Smooth muscle cell (in vitro differentiated cells): ENCODE measurements at regions not wholly inside any gene's neighbourhood (a gene's known extent, or its start where the extent isn't known, plus 50 kb on each side); places are given as distances from the start of the nearest gene placed in this dataset.
"Not testable (repeated sequence)": the region's sequence is repeated elsewhere in the genome, so short reads cannot be mapped to it uniquely, and the experiment has no call there.

Experiments
- DNase-seq: peaks from one replicate; lab custom pipeline; 2025; ENCODE audit not compliant: unreplicated experiment; lab: John Stamatoyannopoulos, UW
- H2AFZ ChIP-seq: fragments of 200-600 bp; sonication (generic); 2 replicates; pipeline ENCODE4 v1.6.0; 2016; ENCODE audit warnings: antibody characterized with exemption, low read depth, mild to moderate bottlenecking
- H3F3A ChIP-seq: fragments of 200-600 bp; sonication (generic); 2 replicates; pipeline ENCODE4 v1.6.0; 2017; ENCODE audit warnings: antibody characterized with exemption, low read depth
- H3K27ac ChIP-seq: fragments of 200-600 bp; sonication (generic); 2 replicates; pipeline ENCODE4 v1.5.1; 2016; ENCODE audit warnings: low read depth, mild to moderate bottlenecking
- H3K27me3 ChIP-seq: fragments of 200-600 bp; sonication (generic); 2 replicates; pipeline ENCODE4 v1.6.1; 2016; ENCODE audit warnings: low read depth, mild to moderate bottlenecking
- H3K36me3 ChIP-seq: fragments of 200-600 bp; sonication (generic); 2 replicates; pipeline ENCODE4 v1.5.1; 2016; ENCODE audit warnings: low read depth
- H3K4me1 ChIP-seq: fragments of 200-600 bp; sonication (generic); 2 replicates; pipeline ENCODE4 v1.5.1; 2016; ENCODE audit warnings: low read depth
- H3K4me2 ChIP-seq: fragments of 200-600 bp; sonication (generic); 2 replicates; pipeline ENCODE4 v1.6.0; 2016; ENCODE audit warnings: mild to moderate bottlenecking
- H3K4me3 ChIP-seq: fragments of 200-600 bp; sonication (generic); 2 replicates; pipeline ENCODE4 v1.5.1; 2016; ENCODE audit warnings: mild to moderate bottlenecking
- H3K79me2 ChIP-seq: fragments of 200-600 bp; sonication (generic); 2 replicates; pipeline ENCODE4 v1.6.0; 2016; ENCODE audit warnings: low read depth, mild to moderate bottlenecking
- H3K9ac ChIP-seq: fragments of 200-600 bp; sonication (generic); 2 replicates; pipeline ENCODE4 v1.6.0; 2016; ENCODE audit warnings: low read depth
- H3K9me3 ChIP-seq: fragments of 200-600 bp; sonication (generic); replicated peaks from 2 replicates; pipeline ENCODE4 v1.5.1; 2016; ENCODE audit warnings: low read depth
- H4K20me1 ChIP-seq: fragments of 200-600 bp; sonication (generic); 2 replicates; pipeline ENCODE4 v1.6.0; 2016; ENCODE audit warnings: low read depth
- WGBS: methylation state at CpG from one replicate; pipeline ENCODE4 v1.1.7; 2016; ENCODE audit warnings: low lambda C conversion rate; 5-methylcytosine and 5-hydroxymethylcytosine counted together
- TF ChIP-seq, protein P1 (sequence below): fragments of 200-600 bp; sonication (generic); IDR thresholded peaks from 2 replicates; pipeline ENCODE4 v1.5.1; 2017; ENCODE audit warnings: borderline replicate concordance, mild to moderate bottlenecking, antibody characterized with exemption; ENCODE audit not compliant: insufficient read depth, poor library complexity, severe bottlenecking

DNA sequence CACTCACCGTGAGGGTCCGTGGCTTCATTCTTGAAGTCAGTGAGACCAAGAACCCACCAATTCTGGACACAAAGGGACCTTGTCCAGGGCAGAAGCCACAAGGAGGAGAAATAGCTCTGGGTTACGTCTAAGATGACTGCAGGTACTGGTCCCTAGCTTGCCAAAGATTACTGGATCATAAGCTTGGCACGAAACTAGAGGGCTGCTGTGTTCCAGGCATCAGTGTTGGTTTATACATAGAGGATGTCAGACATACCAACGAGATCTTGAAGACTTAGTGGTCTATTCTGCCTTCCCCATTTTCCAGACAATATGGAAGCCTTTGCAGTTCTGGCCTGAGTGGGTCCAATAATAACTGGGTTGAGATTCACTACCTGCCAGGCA is 175.7 kb downstream of the TBX18 start:
- Histone ChIP-seq H2AFZ (no peak overlapping the region), H3K36me3 (no peaks in the 10 kb centered on the region), H3K4me3 (no peak overlapping the region), H4K20me1 (no peaks in the 10 kb centered on the region), H3F3A (no peaks in the 10 kb centered on the region), H3K9ac (no peak overlapping the region), H3K4me2 (peak overlapping the region; percentile 14), H3K27ac (no peak overlapping the region), H3K4me1 (no peaks in the 10 kb centered on the region), H3K27me3 (no peaks in the 10 kb centered on the region), H3K79me2 (no peaks in the 10 kb centered on the region), H3K9me3 (no peaks in the 10 kb centered on the region)
- 72% methylated on average over 5 of the region's 5 CpGs for WGBS
- DNase-seq: no peak
- TF ChIP-seq, protein P1, sequence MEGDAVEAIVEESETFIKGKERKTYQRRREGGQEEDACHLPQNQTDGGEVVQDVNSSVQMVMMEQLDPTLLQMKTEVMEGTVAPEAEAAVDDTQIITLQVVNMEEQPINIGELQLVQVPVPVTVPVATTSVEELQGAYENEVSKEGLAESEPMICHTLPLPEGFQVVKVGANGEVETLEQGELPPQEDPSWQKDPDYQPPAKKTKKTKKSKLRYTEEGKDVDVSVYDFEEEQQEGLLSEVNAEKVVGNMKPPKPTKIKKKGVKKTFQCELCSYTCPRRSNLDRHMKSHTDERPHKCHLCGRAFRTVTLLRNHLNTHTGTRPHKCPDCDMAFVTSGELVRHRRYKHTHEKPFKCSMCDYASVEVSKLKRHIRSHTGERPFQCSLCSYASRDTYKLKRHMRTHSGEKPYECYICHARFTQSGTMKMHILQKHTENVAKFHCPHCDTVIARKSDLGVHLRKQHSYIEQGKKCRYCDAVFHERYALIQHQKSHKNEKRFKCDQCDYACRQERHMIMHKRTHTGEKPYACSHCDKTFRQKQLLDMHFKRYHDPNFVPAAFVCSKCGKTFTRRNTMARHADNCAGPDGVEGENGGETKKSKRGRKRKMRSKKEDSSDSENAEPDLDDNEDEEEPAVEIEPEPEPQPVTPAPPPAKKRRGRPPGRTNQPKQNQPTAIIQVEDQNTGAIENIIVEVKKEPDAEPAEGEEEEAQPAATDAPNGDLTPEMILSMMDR: no peak

GRCh38 chr6:84587994-84588696 is 176.3 kb downstream of the TBX18 start:
- not testable (repeated sequence) for H3K27me3 ChIP-seq, H3K9me3 ChIP-seq, H3K27ac ChIP-seq, H3K36me3 ChIP-seq, DNase-seq, H3K9ac ChIP-seq, H3K79me2 ChIP-seq, H3F3A ChIP-seq, H4K20me1 ChIP-seq, H3K4me2 ChIP-seq, H3K4me3 ChIP-seq, H2AFZ ChIP-seq, H3K4me1 ChIP-seq
- 62% methylated on average over 21 of the region's 21 CpGs for WGBS

DNA sequence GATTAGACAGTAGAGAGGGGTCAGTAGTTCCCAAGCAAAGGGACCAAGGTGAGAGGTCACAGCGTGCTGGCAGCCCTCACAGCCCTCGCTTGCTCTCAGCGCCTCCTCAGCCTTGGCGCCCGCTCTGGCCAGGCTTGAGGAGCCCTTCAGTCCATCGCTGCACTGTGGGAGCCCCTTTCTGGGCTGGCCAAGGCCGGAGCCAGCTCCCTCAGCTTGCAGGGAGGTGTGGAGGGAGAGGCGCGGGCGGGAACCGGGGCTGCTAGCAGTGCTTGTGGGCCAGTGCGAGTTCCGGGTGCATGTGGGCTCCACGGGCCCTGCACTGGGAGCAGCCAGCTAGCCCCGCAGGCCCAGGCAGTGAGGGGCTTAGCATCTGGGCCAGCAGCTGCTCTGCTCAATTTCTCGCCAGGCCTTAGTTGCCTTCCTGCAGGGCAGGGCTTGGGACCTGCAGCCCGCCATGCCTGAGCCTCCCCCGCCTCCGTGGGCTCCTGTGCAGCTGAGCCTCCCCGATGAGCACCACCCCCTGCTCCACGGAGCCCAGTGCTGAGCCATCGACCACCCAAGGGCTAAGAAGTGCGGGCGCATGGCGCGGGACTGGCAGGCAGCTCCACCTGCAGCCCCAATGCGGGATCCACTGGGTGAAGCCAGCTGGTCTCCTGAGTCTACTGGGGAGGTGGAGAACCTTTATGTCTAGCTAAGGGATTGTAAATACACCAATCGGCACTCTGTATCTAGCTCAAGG is 177.0 kb downstream of the TBX18 start:
- not testable (repeated sequence) for H4K20me1 ChIP-seq, H3F3A ChIP-seq, H3K36me3 ChIP-seq, H3K4me2 ChIP-seq, H3K27ac ChIP-seq, H3K4me1 ChIP-seq, H3K27me3 ChIP-seq, H3K9me3 ChIP-seq, H3K4me3 ChIP-seq, H3K9ac ChIP-seq, H2AFZ ChIP-seq, H3K79me2 ChIP-seq, DNase-seq
- 98% methylated on average over 27 of the region's 28 CpGs for WGBS

GRCh38 chr6:84583784-84584183 is 180.6 kb downstream of the TBX18 start:
- TF ChIP-seq, protein P1: no peak
- H3K36me3 ChIP-seq: no peaks in the 10 kb centered on the region
- H4K20me1 ChIP-seq: no peaks in the 10 kb centered on the region
- 47% methylated on average over 5 of the region's 5 CpGs for WGBS
- DNase-seq: no peak
- no peak overlapping the region for H3K9ac ChIP-seq
- peak overlapping the region; percentile 57 for H3K4me2 ChIP-seq
- H2AFZ ChIP-seq: no peak overlapping the region
- H3K27me3 ChIP-seq: no peaks in the 10 kb centered on the region
- no peak overlapping the region for H3K4me3 ChIP-seq
- H3K4me1 ChIP-seq: peaks cover 8% of the 10 kb centered on the region
- H3K9me3 ChIP-seq: no peaks in the 10 kb centered on the region
- H3F3A ChIP-seq: peaks cover 3% of the 10 kb centered on the region
- no peak overlapping the region for H3K27ac ChIP-seq
- no peaks in the 10 kb centered on the region for H3K79me2 ChIP-seq
